ENCODE measurements at regions not wholly inside any gene's neighbourhood (a gene's known extent, or its start where the extent isn't known, plus 50 kb on each side); places are given as distances from the start of the nearest gene placed in this dataset.

- DNase-seq, result no peak
- Mint-ChIP-seq H3K36me3 (no peaks in the 10 kb centered on the region), H3K27ac (no peak overlapping the region), H3K4me1 (ENCODE audit: low read depth) (no peaks in the 10 kb centered on the region), H3K4me3 (no peak overlapping the region), H3K9me3 (no peaks in the 10 kb centered on the region), H3K27me3 (peaks cover 28% of the 10 kb centered on the region)
- ChIA-PET CTCF (no interaction called here), POLR2A (no interaction called here)
- intact Hi-C loops (cut with micrococcal nuclease), result no loop called here
These were observed 98.7 kb upstream of the TMPRSS2 start for GRCh38 chr21:41606706-41607105.

GRCh38 chr21:41605934-41606285, 98.0 kb upstream of the TMPRSS2 start:
- POLR2A ChIA-PET, result no interaction called here
- Mint-ChIP-seq H3K27ac (no peak overlapping the region), H3K9me3 (no peaks in the 10 kb centered on the region), H3K4me3 (no peak overlapping the region), H3K27me3 (peaks cover 29% of the 10 kb centered on the region), H3K36me3 (no peaks in the 10 kb centered on the region), H3K4me1 (ENCODE audit: low read depth) (no peaks in the 10 kb centered on the region)
- DNase-seq, result no peak
- intact Hi-C loops (cut with micrococcal nuclease), result no loop called here
- CTCF ChIA-PET, result no interaction called here

DNA sequence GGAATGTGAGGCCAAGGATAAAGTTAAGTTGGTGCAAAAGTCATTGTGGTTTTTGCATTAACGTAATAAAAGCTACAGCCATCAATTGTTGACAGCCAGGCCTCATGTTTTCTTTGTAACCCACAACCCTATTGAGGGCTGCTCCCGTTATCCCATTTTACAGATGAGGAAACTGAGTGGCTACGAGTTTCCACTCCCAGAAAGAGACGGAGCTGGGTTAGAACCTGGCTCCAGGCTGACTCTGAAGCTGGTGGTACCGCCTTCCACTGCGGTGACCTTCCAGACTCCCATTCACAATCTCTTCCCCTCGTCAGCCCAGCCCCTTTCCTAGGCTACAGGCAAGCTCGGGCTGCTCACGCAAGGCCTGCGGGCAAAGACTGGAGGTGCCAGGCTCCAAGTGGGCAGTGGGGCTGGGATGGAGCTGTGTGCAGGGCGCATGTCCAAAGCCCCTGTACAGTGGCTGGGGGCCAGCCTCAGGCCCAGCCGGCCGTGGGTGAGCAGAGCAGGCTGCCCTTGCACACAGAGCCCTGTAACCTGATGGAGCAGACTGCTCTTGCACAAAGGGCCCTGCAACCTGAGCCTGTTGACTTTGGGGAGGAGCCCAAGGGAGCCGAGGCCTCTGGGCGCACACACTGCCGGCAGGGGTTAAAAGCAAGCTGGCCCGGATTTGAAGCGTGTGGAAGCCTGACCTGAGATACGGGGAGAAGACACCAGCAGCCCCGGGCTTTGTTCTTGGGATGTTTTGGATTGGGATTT, 97.4 kb upstream of the TMPRSS2 start:
- no peaks in the 10 kb centered on the region for H3K9me3 Mint-ChIP-seq
- intact Hi-C loops (cut with micrococcal nuclease), result no loop called here
- no peaks in the 10 kb centered on the region for H3K4me1 Mint-ChIP-seq (ENCODE audit: low read depth)
- H3K27me3 Mint-ChIP-seq, result peaks cover 24% of the 10 kb centered on the region
- ChIA-PET POLR2A (no interaction called here), CTCF (interaction anchor here (1.2 kb wide), 1 partner anchor 322 kb away, joined by 3 read pairs; no protein-coding TSS in a partner anchor)
- H3K4me3 Mint-ChIP-seq, result no peak overlapping the region
- H3K27ac Mint-ChIP-seq, result no peak overlapping the region
- H3K36me3 Mint-ChIP-seq, result no peaks in the 10 kb centered on the region
- DNase-seq, result no peak

DNA sequence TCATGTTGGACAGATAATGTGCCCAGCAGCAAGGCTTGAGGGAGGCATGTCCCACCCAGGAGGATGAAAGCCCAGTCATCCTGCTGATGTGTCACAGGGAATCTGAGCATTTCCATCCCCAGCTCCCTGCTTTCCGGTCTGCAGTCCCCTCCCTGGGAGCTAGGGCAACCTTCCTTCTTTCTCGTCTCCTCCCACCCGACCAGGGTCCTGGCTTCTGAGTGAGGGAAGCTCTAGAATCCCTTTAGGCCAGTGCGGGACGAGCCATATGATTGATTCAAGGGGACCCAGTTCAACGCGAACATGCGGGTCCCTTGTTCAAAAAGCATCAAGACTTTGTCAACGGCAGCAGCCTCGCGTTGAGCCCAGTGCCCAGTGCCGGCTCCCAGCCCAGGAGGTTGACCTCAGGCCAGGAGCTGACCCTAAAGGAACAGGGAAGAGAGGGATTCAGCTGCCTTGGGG, 96.7 kb upstream of the TMPRSS2 start:
- ChIA-PET CTCF (interaction anchor here (1.2 kb wide), 1 partner anchor 321 kb away, joined by 3 read pairs; no protein-coding TSS in a partner anchor), POLR2A (no interaction called here)
- Mint-ChIP-seq H3K9me3 (no peaks in the 10 kb centered on the region), H3K36me3 (no peaks in the 10 kb centered on the region), H3K4me3 (no peak overlapping the region), H3K27me3 (peaks cover 16% of the 10 kb centered on the region), H3K27ac (no peak overlapping the region), H3K4me1 (ENCODE audit: low read depth) (no peaks in the 10 kb centered on the region)
- DNase-seq, result no peak
- intact Hi-C loops (cut with micrococcal nuclease), result no loop called here

DNA sequence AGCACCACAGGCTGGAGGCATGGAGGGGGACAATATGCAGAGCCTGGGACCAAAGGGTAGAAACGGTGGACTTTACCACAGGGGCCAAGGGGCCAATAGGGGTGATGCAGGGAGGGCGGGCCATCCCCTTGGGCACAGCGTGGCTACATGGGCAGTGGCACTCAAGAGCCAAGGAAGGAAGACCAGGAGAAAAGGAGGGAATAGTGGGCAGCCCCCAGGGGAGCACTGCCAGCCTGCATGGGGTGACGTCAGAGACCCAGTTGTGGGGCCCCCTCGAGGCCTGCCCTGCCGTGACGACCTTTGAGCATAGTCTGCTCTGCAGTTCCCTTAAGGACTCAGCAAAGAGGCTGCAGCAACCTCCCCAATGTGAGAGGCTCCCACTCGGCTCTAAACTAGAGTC, 95.5 kb upstream of the TMPRSS2 start:
- DNase-seq, result no peak
- Mint-ChIP-seq H3K9me3 (no peaks in the 10 kb centered on the region), H3K27ac (no peak overlapping the region), H3K27me3 (peaks cover 11% of the 10 kb centered on the region), H3K36me3 (no peaks in the 10 kb centered on the region), H3K4me3 (no peak overlapping the region), H3K4me1 (ENCODE audit: low read depth) (no peaks in the 10 kb centered on the region)
- POLR2A ChIA-PET, result no interaction called here
- CTCF ChIA-PET, result no interaction called here
- intact Hi-C loops (cut with micrococcal nuclease), result no loop called here

GRCh38 chr21:41602531-41602930, 94.6 kb upstream of the TMPRSS2 start:
- Mint-ChIP-seq H3K27me3 (peaks cover 10% of the 10 kb centered on the region), H3K9me3 (no peaks in the 10 kb centered on the region), H3K27ac (no peak overlapping the region), H3K4me3 (no peak overlapping the region), H3K36me3 (no peaks in the 10 kb centered on the region), H3K4me1 (ENCODE audit: low read depth) (no peaks in the 10 kb centered on the region)
- ChIA-PET POLR2A (no interaction called here), CTCF (interaction anchor here (1.2 kb wide), 1 partner anchor 10 kb away, joined by 4 read pairs; no protein-coding TSS in a partner anchor)
- intact Hi-C loops (cut with micrococcal nuclease), result no loop called here
- no peak for DNase-seq

- intact Hi-C loops (cut with micrococcal nuclease), result no loop called here
- ChIA-PET POLR2A (no interaction called here), CTCF (interaction anchor here (1.2 kb wide), 2 partner anchors 9 to 10 kb away, joined by 4 read pairs; no protein-coding TSS in a partner anchor)
- H3K27ac Mint-ChIP-seq, result no peak overlapping the region
- DNase-seq, result no peak
- H3K27me3 Mint-ChIP-seq, result peaks cover 10% of the 10 kb centered on the region
- H3K36me3 Mint-ChIP-seq, result no peaks in the 10 kb centered on the region
- H3K4me1 Mint-ChIP-seq (ENCODE audit: low read depth), result no peaks in the 10 kb centered on the region
- H3K4me3 Mint-ChIP-seq, result no peak overlapping the region
- H3K9me3 Mint-ChIP-seq, result no peaks in the 10 kb centered on the region
These were observed 93.8 kb upstream of the TMPRSS2 start for GRCh38 chr21:41601573-41602368.

- Mint-ChIP-seq H3K27me3 (peaks cover 10% of the 10 kb centered on the region), H3K27ac (no peak overlapping the region), H3K4me1 (ENCODE audit: low read depth) (no peaks in the 10 kb centered on the region), H3K9me3 (no peaks in the 10 kb centered on the region), H3K36me3 (no peaks in the 10 kb centered on the region), H3K4me3 (no peak overlapping the region)
- ChIA-PET POLR2A (no interaction called here), CTCF (interaction anchor here (1.2 kb wide), 1 partner anchor 9 kb away, joined by 4 read pairs; no protein-coding TSS in a partner anchor)
- intact Hi-C loops (cut with micrococcal nuclease), result no loop called here
- no peak for DNase-seq
These were observed 93.1 kb upstream of the TMPRSS2 start for GRCh38 chr21:41600961-41601572.

- intact Hi-C loops (cut with micrococcal nuclease), result no loop called here
- Mint-ChIP-seq H3K9me3 (no peaks in the 10 kb centered on the region), H3K36me3 (no peaks in the 10 kb centered on the region), H3K27me3 (peaks cover 8% of the 10 kb centered on the region), H3K4me1 (ENCODE audit: low read depth) (no peaks in the 10 kb centered on the region), H3K4me3 (no peak overlapping the region), H3K27ac (no peak overlapping the region)
- ChIA-PET POLR2A (no interaction called here), CTCF (interaction anchor here (1.2 kb wide), 1 partner anchor 10 kb away, joined by 4 read pairs; no protein-coding TSS in a partner anchor)
- DNase-seq, result no peak
These were observed 92.6 kb upstream of the TMPRSS2 start for GRCh38 chr21:41600556-41600955.

DNA sequence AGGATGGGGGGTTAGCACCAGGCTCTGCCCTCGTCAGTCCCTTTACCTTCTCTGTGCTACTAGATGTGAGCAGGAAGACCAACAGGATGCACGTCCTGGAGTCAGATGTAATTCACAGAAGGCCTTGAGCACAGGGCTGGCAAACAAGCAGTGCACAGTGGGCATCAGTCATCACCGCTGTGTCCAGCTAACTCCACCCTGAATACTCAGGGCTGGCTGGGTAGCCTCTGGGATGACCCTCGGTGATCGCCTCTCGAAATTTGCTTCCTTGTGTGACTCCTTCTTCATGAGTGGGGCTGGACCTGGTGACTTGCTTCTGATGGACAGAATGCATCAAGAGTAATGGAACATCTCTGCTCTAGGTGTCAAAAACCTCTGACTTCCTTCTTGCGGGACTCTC, 92.2 kb upstream of the TMPRSS2 start:
- no peak overlapping the region for H3K4me3 Mint-ChIP-seq
- H3K27ac Mint-ChIP-seq, result no peak overlapping the region
- H3K9me3 Mint-ChIP-seq, result no peaks in the 10 kb centered on the region
- peaks cover 8% of the 10 kb centered on the region for H3K27me3 Mint-ChIP-seq
- no peaks in the 10 kb centered on the region for H3K36me3 Mint-ChIP-seq
- H3K4me1 Mint-ChIP-seq (ENCODE audit: low read depth), result no peaks in the 10 kb centered on the region
- POLR2A ChIA-PET, result no interaction called here
- intact Hi-C loops (cut with micrococcal nuclease), result no loop called here
- CTCF ChIA-PET, result no interaction called here
- DNase-seq, result peak; percentile 3

- ChIA-PET CTCF (no interaction called here), POLR2A (no interaction called here)
- Mint-ChIP-seq H3K27me3 (peaks cover 5% of the 10 kb centered on the region), H3K36me3 (no peaks in the 10 kb centered on the region), H3K9me3 (no peaks in the 10 kb centered on the region), H3K27ac (no peak overlapping the region), H3K4me3 (no peak overlapping the region), H3K4me1 (ENCODE audit: low read depth) (no peaks in the 10 kb centered on the region)
- intact Hi-C loops (cut with micrococcal nuclease), result no loop called here
- peak; percentile 7 for DNase-seq
These were observed 90.8 kb upstream of the TMPRSS2 start for GRCh38 chr21:41598561-41599431.

- ChIA-PET CTCF (no interaction called here), POLR2A (no interaction called here)
- intact Hi-C loops (cut with micrococcal nuclease), result no loop called here
- no peaks in the 10 kb centered on the region for H3K4me1 Mint-ChIP-seq (ENCODE audit: low read depth)
- H3K27me3 Mint-ChIP-seq, result peaks cover 5% of the 10 kb centered on the region
- DNase-seq, result peak; percentile 5
- no peak overlapping the region for H3K4me3 Mint-ChIP-seq
- no peaks in the 10 kb centered on the region for H3K36me3 Mint-ChIP-seq
- no peak overlapping the region for H3K27ac Mint-ChIP-seq
- H3K9me3 Mint-ChIP-seq, result no peaks in the 10 kb centered on the region
These were observed 89.9 kb upstream of the TMPRSS2 start for GRCh38 chr21:41597811-41598231.

Data from activated CD4-positive, alpha-beta memory T cell treated with anti-CD3 and anti-CD28 coated beads for 36 hours (primary cell).